DOHH2 (cell line): ENCODE measurements at regions not wholly inside any gene's neighbourhood (a gene's known extent, or its start where the extent isn't known, plus 50 kb on each side); places are given as distances from the start of the nearest gene placed in this dataset.

Experiments used
- EZH2phosphoT487 ChIP-seq: fragments of 200-600 bp; sonication (generic); IDR thresholded peaks from 2 replicates; pipeline ENCODE4 v1.6.1; 2017; ENCODE audit warnings: borderline replicate concordance, mild to moderate bottlenecking, antibody characterized with exemption, low read length, moderate library complexity, mixed read lengths
- TF ChIP-seq, protein P1 (sequence below): fragments of 200-600 bp; sonication (generic); IDR thresholded peaks from one replicate; pipeline ENCODE4 v1.5.1; 2014; ENCODE audit warnings: antibody characterized with exemption, mild to moderate bottlenecking, low read depth, low read length; ENCODE audit not compliant: poor library complexity, severe bottlenecking

DNA sequence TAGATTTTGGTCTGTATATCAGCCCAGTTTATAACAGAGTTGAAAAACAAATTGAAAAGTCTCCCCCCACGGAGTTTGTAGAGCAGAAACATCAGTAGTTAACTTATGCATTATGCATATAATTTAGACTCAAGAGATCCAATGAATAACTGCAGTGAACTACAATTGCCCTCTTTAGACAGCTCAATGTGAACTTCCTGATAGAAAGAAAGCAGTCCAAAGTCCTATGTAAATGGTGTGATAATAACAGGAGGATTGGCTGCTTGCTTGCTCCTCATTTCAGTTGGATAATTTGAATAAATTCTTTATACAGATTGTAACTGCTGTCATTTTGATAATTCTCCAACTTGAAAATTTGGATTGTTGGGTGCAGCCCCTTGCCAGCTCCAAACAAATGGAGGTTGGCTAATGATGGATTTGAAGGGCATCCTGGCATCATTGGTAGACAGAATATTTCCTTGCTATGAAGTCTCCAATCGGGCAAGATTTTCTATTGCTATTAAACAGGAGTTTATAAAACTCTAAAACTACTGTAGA, 297.1 kb downstream of the ASXL3 start:
- TF ChIP-seq, protein P1, sequence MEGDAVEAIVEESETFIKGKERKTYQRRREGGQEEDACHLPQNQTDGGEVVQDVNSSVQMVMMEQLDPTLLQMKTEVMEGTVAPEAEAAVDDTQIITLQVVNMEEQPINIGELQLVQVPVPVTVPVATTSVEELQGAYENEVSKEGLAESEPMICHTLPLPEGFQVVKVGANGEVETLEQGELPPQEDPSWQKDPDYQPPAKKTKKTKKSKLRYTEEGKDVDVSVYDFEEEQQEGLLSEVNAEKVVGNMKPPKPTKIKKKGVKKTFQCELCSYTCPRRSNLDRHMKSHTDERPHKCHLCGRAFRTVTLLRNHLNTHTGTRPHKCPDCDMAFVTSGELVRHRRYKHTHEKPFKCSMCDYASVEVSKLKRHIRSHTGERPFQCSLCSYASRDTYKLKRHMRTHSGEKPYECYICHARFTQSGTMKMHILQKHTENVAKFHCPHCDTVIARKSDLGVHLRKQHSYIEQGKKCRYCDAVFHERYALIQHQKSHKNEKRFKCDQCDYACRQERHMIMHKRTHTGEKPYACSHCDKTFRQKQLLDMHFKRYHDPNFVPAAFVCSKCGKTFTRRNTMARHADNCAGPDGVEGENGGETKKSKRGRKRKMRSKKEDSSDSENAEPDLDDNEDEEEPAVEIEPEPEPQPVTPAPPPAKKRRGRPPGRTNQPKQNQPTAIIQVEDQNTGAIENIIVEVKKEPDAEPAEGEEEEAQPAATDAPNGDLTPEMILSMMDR: no peak
- no peak for TF ChIP-seq EZH2phosphoT487
